MM.1S (cell line): ENCODE measurements at regions not wholly inside any gene's neighbourhood (a gene's known extent, or its start where the extent isn't known, plus 50 kb on each side); places are given as distances from the start of the nearest gene placed in this dataset.
"Not testable (repeated sequence)": the region's sequence is repeated elsewhere in the genome, so short reads cannot be mapped to it uniquely, and the experiment has no call there.

ENCODE experiments used
- DNase-seq: peaks from one replicate; pipeline ENCODE4 v3.0.0-alpha.2; 2015
- H2AFZ ChIP-seq: fragments of 300-600 bp; sonication (generic); 2 replicates; pipeline ENCODE4 v1.6.0; 2016; ENCODE audit warnings: antibody characterized with exemption, low read length
- H3F3A ChIP-seq: fragments of 300-600 bp; sonication (generic); 2 replicates; pipeline ENCODE4 v1.6.1; 2016; ENCODE audit warnings: mild to moderate bottlenecking, antibody characterized with exemption, low read length, moderate library complexity, mixed read lengths; ENCODE audit not compliant: insufficient read depth
- H3K27ac ChIP-seq: fragments of 300-600 bp; sonication (generic); 2 replicates; pipeline ENCODE4 v1.5.1; 2016; ENCODE audit warnings: mild to moderate bottlenecking, low read length
- H3K27me3 ChIP-seq: fragments of 300-600 bp; sonication (generic); replicated peaks from 2 replicates; pipeline ENCODE4 v1.6.0; 2016; ENCODE audit warnings: low read length; ENCODE audit not compliant: insufficient read depth
- H3K36me3 ChIP-seq: fragments of 300-600 bp; sonication (generic); replicated peaks from 2 replicates; pipeline ENCODE4 v1.6.1; 2016; ENCODE audit warnings: mild to moderate bottlenecking, low read length, mixed read lengths; ENCODE audit not compliant: insufficient read depth
- H3K4me1 ChIP-seq: fragments of 300-600 bp; sonication (generic); 2 replicates; pipeline ENCODE4 v1.6.1; 2016; ENCODE audit warnings: low read length, mixed read lengths
- H3K4me2 ChIP-seq: fragments of 300-600 bp; sonication (generic); 2 replicates; pipeline ENCODE4 v1.6.0; 2016; ENCODE audit warnings: low read depth, low read length
- H3K4me3 ChIP-seq: fragments of 300-600 bp; sonication (generic); 2 replicates; pipeline ENCODE4 v1.5.1; 2016; ENCODE audit warnings: low read length, mixed read lengths
- H3K79me2 ChIP-seq: fragments of 300-600 bp; sonication (generic); 2 replicates; pipeline ENCODE4 v1.6.1; 2016; ENCODE audit warnings: mixed run types, low read length, mixed read lengths
- H3K9ac ChIP-seq: fragments of 300-600 bp; sonication (generic); 2 replicates; pipeline ENCODE4 v1.6.1; 2016; ENCODE audit warnings: low read length, mixed read lengths
- H3K9me2 ChIP-seq: fragments of 300-600 bp; sonication (generic); replicated peaks from 2 replicates; pipeline ENCODE4 v1.6.1; 2016; ENCODE audit warnings: mild to moderate bottlenecking, low read length, mixed read lengths; ENCODE audit not compliant: insufficient read depth
- H3K9me3 ChIP-seq: fragments of 300-600 bp; sonication (generic); replicated peaks from 2 replicates; pipeline ENCODE4 v1.6.1; 2016; ENCODE audit warnings: mild to moderate bottlenecking, low read length, mixed read lengths; ENCODE audit not compliant: insufficient read depth
- H4K20me1 ChIP-seq: fragments of 300-600 bp; sonication (generic); 2 replicates; pipeline ENCODE4 v1.6.1; 2016; ENCODE audit warnings: mild to moderate bottlenecking, low read length, moderate library complexity, mixed read lengths; ENCODE audit not compliant: insufficient read depth
- CTCF ChIP-seq: fragments of 300-600 bp; sonication (generic); IDR thresholded peaks from 2 replicates; pipeline ENCODE4 v1.5.1; 2016; ENCODE audit warnings: antibody characterized with exemption, low read length, mixed read lengths
- EZH2 ChIP-seq: fragments of 300-600 bp; sonication (generic); optimal IDR thresholded peaks from 2 replicates; pipeline ENCODE3; 2017; ENCODE audit warnings: low read depth, mild to moderate bottlenecking, antibody characterized with exemption, low read length, mixed read lengths
- EZH2phosphoT487 ChIP-seq: fragments of 300-600 bp; sonication (generic); IDR thresholded peaks from 2 replicates; pipeline ENCODE4 v1.6.1; 2018; ENCODE audit warnings: antibody characterized with exemption, low read length

GRCh38 chr18:61635901-61636528 lies 256.8 kb downstream of the RNF152 start:
- Histone ChIP-seq H3K79me2 (no peaks in the 10 kb centered on the region), H3K4me3 (no peak overlapping the region), H3F3A (no peaks in the 10 kb centered on the region), H3K36me3 (no peaks in the 10 kb centered on the region), H3K27ac (no peak overlapping the region), H3K9me2 (no peaks in the 10 kb centered on the region), H3K9ac (no peak overlapping the region), H2AFZ (no peak overlapping the region), H3K27me3 (no peaks in the 10 kb centered on the region), H3K4me1 (no peaks in the 10 kb centered on the region), H3K4me2 (no peak overlapping the region), H4K20me1 (no peaks in the 10 kb centered on the region), H3K9me3 (no peaks in the 10 kb centered on the region)
- TF ChIP-seq EZH2, result no peak
- peak; percentile 76 for TF ChIP-seq CTCF
- DNase-seq, result peak; percentile 51

- no peak overlapping the region for H3K9ac ChIP-seq
- H3K4me2 ChIP-seq, result no peak overlapping the region
- no peak overlapping the region for H3K27ac ChIP-seq
- TF ChIP-seq CTCF (no peak), EZH2phosphoT487 (no peak)
- H3K27me3 ChIP-seq, result no peaks in the 10 kb centered on the region
- H3K4me1 ChIP-seq, result no peaks in the 10 kb centered on the region
- no peaks in the 10 kb centered on the region for H3K36me3 ChIP-seq
- H3K4me3 ChIP-seq, result no peak overlapping the region
- DNase-seq, result no peak
- H3K9me3 ChIP-seq, result no peaks in the 10 kb centered on the region
- H3K79me2 ChIP-seq, result no peaks in the 10 kb centered on the region
- no peaks in the 10 kb centered on the region for H3F3A ChIP-seq
- H3K9me2 ChIP-seq, result no peaks in the 10 kb centered on the region
- no peaks in the 10 kb centered on the region for H4K20me1 ChIP-seq
- no peak overlapping the region for H2AFZ ChIP-seq
Measured at GRCh38 chr18:61628085-61628484, 264.7 kb downstream of the RNF152 start.

- H3K4me2 ChIP-seq, H4K20me1 ChIP-seq, H2AFZ ChIP-seq, H3K27ac ChIP-seq, H3K36me3 ChIP-seq, H3K9ac ChIP-seq, H3K9me2 ChIP-seq, DNase-seq, H3K79me2 ChIP-seq, H3K4me3 ChIP-seq, H3K9me3 ChIP-seq, H3K27me3 ChIP-seq, H3K4me1 ChIP-seq, H3F3A ChIP-seq: not testable (repeated sequence)
Measured at GRCh38 chr18:61624631-61625030, 268.2 kb downstream of the RNF152 start.

- no peak for DNase-seq
- no peak overlapping the region for H3K9ac ChIP-seq
- no peaks in the 10 kb centered on the region for H3K9me2 ChIP-seq
- H3K27me3 ChIP-seq, result no peaks in the 10 kb centered on the region
- H3K79me2 ChIP-seq, result no peaks in the 10 kb centered on the region
- H3K36me3 ChIP-seq, result no peaks in the 10 kb centered on the region
- H3K4me1 ChIP-seq, result no peaks in the 10 kb centered on the region
- H3K27ac ChIP-seq, result no peak overlapping the region
- H4K20me1 ChIP-seq, result no peaks in the 10 kb centered on the region
- H3K4me3 ChIP-seq, result no peak overlapping the region
- no peak overlapping the region for H2AFZ ChIP-seq
- no peaks in the 10 kb centered on the region for H3K9me3 ChIP-seq
- no peak for TF ChIP-seq EZH2phosphoT487
- no peak for TF ChIP-seq CTCF
- no peak for TF ChIP-seq EZH2
- H3K4me2 ChIP-seq, result no peak overlapping the region
- no peaks in the 10 kb centered on the region for H3F3A ChIP-seq
Measured at GRCh38 chr18:61619783-61620182, 273.0 kb downstream of the RNF152 start.
